ENCODE measurements at regions not wholly inside any gene's neighbourhood (a gene's known extent, or its start where the extent isn't known, plus 50 kb on each side); places are given as distances from the start of the nearest gene placed in this dataset.

DNA sequence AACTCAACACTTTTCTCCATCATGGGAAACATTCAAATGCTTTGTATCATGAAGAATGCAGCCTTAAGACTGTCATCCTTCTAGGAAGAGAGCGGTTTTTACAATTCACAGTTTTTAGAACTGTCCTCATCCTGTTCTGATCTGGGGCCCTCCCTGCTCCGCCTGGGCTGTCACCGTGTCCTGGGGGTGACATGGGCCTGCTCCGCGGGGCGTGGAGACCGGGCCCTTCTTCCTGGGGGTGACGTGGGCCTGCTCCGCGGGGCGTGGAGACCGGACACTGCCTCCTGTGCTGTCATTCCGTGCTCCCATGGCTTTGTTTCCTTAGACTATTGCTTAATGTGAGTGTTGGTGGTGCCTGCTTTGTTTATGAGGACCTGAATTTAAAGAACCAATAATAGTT lies 122.8 kb downstream of the TMEM18 start:
- DNase-seq (ENCODE audit: low read depth in 3 of 3, low spot score in 1 of 3): no peak

DNA sequence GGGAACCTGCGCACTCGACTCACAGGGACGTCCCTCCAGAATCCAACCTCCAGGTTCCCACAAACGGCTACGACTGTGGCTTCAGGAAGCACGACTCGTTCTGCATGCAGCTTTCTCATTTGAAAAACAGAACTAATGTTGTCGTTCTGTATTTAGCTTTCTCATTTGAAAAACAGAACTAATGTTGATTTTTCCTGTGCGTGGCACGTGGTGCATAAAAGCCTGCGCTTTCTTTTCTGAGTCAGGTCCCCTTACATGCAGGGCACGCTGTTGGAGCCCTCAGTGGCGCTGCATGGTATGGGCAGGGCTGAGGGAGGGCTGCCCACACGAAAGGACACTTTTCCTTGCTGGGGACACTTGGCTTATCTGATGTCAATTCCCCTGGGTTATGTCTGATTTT lies 124.3 kb downstream of the TMEM18 start:
- no peak for DNase-seq (ENCODE audit: low read depth in 3 of 3, low spot score in 1 of 3)

DNA sequence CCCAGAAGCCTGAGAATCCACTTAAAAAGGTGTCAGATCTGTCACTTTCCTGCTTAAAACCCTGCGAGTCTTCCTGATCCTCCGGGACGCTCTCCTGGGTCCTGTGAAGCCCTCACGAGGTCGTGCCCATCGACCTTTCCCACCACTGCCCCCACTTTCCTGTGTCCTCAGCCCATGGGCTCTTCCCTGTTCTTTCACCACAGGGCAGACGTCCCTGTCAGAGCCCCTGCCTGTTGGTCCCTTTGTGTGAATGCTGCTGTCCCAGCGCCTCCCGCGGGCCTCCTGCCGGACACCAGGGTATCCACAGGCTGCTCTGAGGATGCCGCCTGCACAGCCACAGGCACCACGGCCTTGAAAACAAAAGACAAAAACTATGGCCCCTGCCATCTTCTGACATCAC lies 125.6 kb downstream of the TMEM18 start:
- no peak for DNase-seq (ENCODE audit: low read depth in 3 of 3, low spot score in 1 of 3)

DNA sequence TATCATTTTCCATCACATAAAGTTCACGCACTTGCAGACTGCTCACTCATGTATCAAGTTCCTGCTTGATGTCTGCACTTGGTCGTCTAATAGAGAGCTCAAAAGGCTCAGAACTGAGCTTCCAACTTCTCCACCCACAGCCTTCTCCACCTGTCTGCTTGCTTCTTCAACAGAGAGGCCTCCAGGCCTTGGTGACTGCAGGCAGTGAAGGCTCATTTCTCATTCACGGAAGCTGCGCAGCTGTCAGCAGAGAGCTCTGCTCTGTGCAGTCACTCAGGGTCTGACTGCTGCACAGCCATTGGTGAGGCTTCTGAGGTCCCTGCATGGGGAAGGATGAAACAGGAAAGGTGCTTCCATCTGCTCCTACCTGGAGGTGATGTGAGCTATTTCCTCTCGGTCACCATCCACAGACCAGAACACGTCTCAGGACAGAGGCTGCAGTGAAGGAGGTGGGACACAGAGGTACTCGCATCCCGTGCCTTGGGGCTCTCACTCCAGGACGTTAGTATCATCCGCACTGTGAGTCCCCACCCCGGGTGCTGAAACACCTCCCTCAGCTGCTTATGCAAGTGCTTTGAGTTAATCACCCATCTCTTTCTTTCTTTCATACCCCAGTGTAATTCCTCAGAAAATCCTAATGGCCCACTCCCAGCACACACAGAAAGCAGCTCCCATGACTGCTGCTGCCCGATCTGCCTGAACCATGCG lies 126.2 kb downstream of the TMEM18 start:
- no peak for DNase-seq (ENCODE audit: low read depth in 3 of 3, low spot score in 1 of 3)

DNA sequence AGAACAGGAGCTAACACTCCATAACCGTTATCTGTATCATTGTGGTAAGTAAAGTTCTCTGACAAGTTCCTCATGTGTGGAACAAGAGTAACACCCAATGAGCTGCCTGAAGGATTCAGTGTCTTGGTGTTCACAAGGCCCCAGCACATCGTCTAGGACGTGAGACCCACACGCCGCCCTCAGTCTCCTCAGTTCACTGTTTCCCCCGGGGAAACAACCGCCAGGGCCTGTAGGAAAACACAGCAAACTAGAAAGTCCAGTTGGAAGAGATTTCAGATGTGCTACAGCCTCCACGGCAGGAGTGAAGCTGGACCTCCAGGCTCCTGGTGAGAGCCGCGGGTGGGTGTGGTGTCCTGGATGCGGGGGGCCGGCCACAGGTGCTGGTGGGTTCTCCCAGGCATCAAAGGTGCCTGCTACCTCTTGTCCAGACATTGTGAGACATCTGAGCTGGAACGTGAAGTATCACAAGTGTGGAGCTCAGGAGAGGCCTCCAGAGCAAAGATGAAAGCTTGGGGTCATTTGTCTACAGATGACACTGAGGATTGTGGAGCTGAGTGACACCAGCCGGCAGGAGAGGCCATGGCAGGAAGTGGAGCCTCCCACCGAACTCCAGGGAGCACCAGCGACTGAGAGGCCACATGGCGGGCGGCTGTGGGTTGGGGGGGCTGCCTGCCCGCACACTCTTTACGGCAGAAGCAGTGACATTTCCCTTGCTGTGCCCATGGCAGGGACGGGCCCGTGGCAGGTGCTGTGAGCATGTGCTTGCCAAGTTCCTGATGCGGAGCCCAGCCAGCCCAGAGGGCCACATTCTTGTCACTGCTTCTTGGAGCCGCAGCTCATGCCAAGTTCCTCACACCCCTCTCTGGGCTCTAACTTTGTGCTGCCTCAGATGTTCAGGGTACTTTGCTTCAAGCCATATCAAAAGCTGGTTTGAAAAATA lies 131.2 kb downstream of the TMEM18 start:
- no peak for DNase-seq (ENCODE audit: low read depth in 3 of 3, low spot score in 1 of 3)

DNA sequence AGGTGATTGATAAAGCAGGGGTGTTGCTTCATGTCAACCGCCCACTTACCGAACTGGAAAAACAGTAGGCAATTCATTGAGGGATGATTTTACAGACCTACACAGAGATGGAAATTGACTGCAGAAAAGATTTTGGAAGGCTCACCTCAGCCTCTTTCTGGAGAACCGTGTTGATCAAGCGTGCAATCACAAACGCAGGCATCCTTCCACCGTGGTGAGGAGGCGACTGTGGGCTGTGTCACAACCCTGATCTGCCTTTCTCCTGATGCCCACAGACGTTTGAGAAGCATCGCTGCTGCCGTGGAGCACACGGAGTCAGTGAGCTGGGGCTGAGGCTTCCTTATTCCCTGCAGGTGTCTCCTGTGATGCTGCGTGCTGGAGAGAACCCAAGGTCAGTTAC lies 132.0 kb downstream of the TMEM18 start:
- DNase-seq (ENCODE audit: low read depth in 3 of 3, low spot score in 1 of 3): no peak

DNA sequence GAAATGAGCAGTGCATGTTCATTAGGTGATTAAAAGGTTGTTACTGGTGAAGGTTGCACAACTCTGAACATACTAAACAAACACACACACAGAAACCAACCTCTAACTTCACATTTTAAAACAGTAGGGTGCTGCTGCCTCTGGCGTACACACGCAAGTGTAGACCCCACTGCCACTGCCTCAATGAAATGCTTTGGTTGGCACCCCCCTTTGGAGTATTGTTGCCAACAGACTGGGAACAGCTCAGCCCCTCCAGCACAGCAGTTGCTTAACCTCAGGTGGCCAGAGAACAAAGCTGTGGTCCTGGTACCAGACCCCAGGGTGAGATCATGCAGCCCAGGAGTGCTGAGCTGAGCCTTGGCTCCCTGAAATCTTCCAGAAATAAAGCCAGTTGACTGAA lies 138.6 kb downstream of the TMEM18 start:
- DNase-seq (ENCODE audit: low read depth in 3 of 3, low spot score in 1 of 3): no peak

DNA sequence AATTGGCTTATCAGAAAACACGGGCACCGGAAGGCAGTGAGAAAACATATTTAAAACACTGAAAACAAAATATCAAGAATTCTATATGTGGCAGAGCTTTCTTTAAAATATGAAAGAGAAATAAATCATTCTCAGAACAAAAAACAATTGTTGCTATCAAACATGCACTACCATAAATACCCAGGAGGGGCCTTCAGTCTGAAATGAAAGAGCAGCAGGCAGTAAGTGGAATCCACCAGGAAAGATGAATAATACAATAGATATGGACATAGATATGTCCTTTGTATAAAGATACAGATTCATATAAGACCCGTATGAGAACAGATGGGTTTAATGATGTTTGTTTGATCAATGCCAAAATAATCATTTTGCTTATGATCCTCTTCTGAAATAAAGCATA lies 142.0 kb downstream of the TMEM18 start:
- no peak for DNase-seq (ENCODE audit: low read depth in 3 of 3, low spot score in 1 of 3)

DNA sequence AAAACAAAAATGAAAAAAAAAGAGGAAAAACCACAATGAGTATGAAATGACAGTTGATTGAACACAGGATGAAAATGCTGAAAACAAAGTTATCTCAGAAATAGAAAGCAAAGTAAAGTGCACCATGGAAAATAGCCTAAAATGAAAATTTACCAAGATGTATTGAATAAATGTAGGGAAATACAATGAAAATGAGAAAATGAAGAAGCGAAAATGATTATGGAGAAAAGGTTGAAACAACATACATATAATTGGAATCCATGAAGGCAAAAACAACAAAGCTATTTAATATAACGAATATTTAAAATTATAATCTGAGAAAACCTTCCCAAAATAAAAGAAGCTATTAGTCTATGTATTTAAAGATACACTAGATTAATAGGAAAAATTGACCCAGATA lies 147.4 kb downstream of the TMEM18 start:
- DNase-seq (ENCODE audit: low read depth in 3 of 3, low spot score in 1 of 3): no peak

DNA sequence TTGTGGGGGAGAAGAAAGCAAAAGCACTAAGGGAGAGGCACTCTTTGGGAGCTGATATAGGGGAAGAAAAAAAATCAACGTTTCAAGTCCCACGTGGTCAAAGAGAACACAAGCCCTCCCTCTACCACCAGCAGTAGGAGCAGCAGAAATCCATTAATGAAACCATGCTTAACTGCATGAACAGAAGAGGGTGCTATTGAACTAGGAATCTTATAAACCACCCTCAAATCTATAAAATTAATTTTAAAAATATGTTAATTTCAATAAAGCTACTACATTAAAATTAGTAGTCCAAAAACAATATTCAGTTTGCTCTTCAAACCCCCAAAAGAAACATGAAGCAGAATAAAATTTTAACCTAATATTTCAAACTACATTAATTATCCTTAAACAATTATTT lies 147.8 kb downstream of the TMEM18 start:
- no peak for DNase-seq (ENCODE audit: low read depth in 3 of 3, low spot score in 1 of 3)

DNA sequence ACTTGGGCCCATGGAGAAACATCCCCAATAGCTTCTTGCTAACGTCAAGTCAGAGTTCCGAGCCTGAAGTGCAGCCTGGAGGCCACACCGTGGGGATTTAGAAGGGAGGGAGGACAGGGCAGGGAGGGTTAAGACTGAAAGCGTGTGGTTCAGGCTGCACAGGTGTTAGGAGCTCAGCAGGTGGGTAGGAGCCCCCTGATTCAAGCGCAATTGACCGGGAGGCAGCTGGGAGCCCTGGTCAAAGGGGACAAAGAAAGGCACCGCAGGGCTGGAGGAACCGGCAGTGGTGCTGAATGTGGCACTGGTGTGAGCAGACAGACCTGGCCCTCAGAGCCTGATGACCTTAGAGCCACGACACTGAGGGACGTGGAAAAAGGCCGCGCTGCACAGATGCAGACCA lies 149.6 kb downstream of the TMEM18 start:
- DNase-seq (ENCODE audit: low read depth in 3 of 3, low spot score in 1 of 3): no peak

DNA sequence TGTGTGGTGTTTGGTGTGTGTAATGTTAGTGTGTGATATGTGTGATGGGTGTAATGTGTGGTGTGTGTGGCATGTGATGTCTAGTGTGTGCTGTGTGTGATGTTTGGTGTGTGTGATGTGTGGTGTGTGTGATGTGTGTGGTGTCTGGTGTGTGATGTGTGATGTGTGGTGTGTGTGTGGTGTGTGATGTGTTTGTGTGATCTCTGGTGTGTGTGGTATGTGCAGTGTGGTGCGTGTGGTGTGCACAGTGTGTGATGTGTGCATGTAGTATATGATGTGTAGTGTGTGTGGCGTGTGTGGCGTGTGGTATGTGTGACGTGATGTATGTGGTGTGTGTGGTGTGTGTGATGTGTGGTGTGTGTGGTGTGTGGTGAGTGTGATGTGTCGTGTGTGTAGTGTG lies 150.3 kb downstream of the TMEM18 start:
- DNase-seq (ENCODE audit: low read depth in 3 of 3, low spot score in 1 of 3): no peak

DNA sequence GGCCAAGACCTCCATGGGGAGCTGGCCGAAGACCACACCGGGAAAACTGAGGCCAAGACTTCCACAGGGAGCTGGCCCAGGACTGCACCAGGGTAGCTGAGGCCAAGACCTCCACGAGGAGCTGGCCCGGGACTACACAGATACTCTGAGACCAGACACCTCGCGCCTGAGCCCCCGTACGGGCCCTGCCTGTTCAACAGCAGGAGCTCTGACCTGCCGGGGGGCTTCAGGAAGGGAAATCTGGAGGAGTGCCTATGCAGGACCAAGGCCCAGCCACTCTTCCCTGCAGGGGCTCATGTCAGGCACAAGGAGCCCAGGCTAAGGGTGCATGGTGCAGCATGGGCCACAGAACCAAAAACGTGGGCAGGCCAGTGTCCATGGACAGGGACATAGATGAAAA lies 151.6 kb downstream of the TMEM18 start:
- DNase-seq (ENCODE audit: low read depth in 3 of 3, low spot score in 1 of 3): no peak

DNA sequence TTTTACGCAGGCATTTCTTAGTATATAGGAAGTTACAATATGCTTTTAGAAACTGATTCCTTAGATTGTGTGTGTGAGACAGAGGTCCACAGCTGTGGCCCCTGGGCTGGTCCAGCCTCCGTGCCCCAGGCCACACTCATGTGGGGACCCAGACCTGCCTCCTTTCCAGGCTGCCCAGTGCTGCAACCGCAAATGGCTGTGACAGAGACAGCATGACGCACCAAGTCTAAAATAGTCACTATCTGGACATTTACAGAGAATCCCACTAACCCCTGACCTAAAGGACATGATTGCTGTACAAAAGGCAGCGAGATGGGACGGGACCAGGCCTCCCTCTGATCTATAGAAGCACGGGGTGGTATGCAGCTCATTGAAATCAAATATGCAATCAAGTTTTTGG lies 152.2 kb downstream of the TMEM18 start:
- DNase-seq (ENCODE audit: low read depth in 3 of 3, low spot score in 1 of 3): no peak

DNA sequence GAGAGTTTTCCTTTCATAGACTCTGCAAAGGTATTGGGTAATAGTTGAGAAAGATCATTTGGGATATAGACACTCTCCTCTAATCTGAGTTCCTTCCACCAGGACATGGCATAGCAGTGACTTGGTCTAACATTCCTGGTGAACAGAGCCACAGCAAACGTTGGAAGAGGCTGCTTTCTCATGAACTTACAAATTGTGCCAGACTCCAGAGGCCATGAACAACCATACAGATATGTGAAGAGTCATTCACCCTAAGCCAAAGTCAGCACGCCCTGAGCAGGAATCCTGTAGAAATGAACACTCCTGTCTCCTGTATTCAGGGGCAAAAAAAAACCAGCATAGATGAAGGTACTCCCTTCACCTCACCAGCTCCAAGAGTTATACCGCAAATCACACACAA lies 152.8 kb downstream of the TMEM18 start:
- DNase-seq (ENCODE audit: low read depth in 3 of 3, low spot score in 1 of 3): no peak

DNA sequence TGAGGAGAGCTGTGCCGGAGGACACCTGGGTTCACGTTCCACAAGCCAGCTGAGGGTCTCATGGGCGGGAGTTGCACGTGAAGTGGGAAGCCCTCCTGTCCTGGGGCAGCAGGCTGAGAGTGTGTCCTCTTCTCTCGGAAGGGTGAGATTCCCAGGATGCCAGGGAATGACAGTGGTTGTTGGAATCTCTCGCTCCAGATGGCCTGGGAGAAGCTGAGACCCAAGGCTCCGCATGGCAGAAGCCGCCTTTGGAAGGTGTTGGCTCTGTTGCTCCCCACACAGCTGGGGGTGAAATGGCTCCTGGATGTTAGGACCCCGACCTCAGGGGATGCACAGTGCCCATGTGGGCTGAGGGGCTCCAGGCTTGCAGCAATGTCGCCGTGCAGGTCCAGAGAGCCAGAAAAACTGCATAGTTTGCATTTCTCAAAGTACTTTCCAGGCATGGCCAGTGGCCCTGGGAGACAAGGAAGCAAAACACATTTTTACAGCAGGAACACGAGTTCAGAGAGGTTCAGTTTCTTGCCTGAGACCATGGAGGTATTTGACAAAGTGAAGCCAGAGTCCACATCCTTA lies 153.4 kb downstream of the TMEM18 start:
- no peak for DNase-seq (ENCODE audit: low read depth in 3 of 3, low spot score in 1 of 3)

DNA sequence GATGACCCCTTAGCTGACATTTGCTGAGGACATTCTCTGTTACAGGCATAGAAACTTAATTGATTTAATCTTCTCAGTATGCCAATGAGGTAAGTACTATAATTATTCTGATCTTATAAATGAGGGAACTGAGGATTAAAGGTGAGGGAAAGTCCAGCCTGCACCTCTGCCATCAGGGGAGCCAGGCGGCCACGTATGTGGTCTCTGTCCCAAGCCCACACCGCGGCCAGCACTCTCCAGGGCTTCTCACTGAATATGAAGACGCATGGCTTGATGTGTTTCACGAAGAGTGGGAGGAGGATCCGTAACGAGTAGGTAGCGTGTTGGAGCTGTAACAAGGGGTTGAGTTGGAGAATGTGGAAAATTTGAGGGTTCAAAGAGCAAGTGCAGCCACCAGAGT lies 154.4 kb downstream of the TMEM18 start:
- DNase-seq (ENCODE audit: low read depth in 3 of 3, low spot score in 1 of 3): no peak

DNA sequence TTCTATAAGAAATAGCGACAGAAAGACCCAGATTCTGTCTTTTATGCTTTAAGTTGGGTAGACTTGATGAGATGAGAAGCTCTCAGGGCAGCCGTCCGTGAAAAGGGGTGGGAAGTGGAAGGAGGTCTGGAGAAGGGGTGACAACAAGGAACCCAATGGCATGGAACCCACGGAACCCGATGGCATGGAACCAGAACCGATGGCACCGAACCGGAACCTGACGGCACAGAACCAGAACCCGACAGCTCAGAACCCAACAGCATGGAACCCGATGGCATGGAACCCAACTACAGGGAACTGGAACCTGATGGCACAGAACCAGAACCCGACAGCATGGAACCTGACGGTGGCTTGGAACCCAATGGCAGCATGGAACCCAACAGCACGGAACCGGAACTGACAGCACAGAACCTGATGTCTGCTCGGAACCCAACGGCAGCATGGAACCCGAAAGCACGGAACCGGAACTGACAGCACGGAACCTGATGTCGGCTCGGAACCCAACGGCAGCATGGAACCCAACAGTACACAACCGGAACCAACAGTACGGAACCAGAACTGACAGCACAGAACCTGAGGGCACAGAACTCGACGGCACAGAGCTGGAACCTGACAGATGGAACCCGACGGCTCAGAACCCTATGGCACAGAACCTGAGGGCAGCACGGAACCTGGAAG lies 155.2 kb downstream of the TMEM18 start:
- DNase-seq (ENCODE audit: low read depth in 3 of 3, low spot score in 1 of 3): no peak

DNA sequence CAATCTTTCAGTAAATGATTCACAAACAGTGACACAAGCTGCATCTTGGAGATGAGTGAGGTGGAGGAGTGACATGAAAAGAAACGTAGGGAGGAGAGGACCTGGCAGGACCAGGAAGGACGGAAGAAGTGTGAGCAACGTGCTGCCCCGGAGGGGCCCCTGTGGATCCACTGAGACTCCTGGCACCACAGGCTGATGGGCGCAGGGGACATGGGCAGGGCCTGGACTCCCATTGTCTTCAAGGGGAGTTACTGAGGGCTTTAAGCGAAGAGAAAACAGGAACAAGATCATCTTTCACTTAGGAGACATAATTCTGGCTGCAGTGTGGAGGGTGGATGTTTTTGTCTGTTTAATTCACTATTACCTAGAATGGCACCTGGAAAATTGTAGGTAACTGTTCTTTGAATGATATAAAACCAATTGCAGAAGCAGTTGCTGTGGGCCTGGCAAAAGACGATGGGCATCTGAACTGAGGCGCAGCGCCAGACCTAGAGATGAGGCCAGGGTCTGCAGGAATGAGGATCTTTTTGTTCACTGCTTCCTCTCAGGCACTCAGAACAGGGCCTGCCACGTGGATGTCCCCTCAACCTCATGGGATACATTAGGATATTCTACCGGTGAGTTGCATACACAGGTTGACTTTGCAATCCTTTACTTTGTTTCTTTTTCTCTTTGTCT lies 156.4 kb downstream of the TMEM18 start:
- no peak for DNase-seq (ENCODE audit: low read depth in 3 of 3, low spot score in 1 of 3)

DNA sequence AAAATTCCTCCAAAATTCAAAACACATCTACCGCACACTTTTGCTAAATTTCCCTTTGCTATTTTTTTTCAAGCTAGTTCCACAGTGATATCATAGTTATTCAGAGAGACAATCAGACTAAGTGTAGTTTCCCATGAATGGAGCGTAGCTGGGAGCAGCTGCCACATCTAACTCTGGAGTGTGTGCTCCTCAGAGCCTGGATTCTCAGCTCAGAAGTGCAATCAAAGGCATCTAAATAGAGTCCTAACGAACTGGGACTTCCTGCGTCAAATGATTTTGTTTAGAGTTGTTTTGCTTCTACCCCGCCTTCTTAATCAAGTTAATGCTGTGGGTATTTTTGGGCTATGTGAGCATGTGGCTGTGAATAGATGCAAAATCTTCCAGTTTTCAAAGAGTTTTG lies 160.3 kb downstream of the TMEM18 start:
- DNase-seq (ENCODE audit: low read depth in 3 of 3, low spot score in 1 of 3): no peak

DNA sequence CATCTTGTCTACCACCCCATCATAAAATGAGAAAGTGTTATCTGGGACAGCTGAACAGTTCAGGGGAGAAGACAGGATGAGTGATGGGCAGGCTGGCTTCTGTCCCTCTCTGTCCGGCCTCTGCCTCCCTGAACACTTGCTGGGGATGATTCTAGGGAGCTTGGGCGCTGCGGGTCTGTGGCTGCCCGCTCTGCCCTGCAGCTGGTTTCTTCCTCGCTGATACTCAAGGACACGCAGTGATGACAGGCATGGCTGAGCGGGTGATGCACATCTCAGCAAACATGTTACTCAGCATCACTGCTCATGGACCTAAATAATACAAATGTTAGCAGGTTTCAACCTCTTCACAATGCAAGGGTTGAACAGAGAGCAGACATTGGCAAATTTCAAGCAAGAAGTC lies 161.1 kb downstream of the TMEM18 start:
- DNase-seq (ENCODE audit: low read depth in 3 of 3, low spot score in 1 of 3): no peak

Data from stimulated activated CD4-positive, alpha-beta T cell treated with anti-CD3 and anti-CD28 coated beads, TNF-alpha, amount 100 ng/mL, for 1 hour (primary cell).